HUES48 (cell line): ENCODE measurements at regions not wholly inside any gene's neighbourhood (a gene's known extent, or its start where the extent isn't known, plus 50 kb on each side); places are given as distances from the start of the nearest gene placed in this dataset.
"Not testable (repeated sequence)": the region's sequence is repeated elsewhere in the genome, so short reads cannot be mapped to it uniquely, and the experiment has no call there.

Source experiments
- H3K27ac ChIP-seq: one replicate; pipeline ENCODE4 v1.7.0; 2013; ENCODE audit warnings: low read depth, low read length, inconsistent platforms
- H3K27me3 ChIP-seq: 2 replicates; pipeline ENCODE4 v1.6.1; 2013; ENCODE audit warnings: mild to moderate bottlenecking, low read length; ENCODE audit not compliant: control insufficient read depth, insufficient read depth
- H3K36me3 ChIP-seq: 2 replicates; pipeline ENCODE4 v1.6.1; 2013; ENCODE audit warnings: low read length; ENCODE audit not compliant: control insufficient read depth, insufficient read depth
- H3K4me1 ChIP-seq: 2 replicates; pipeline ENCODE4 v1.6.1; 2013; ENCODE audit warnings: mild to moderate bottlenecking, low read length; ENCODE audit not compliant: control insufficient read depth, insufficient read depth
- H3K4me3 ChIP-seq: 2 replicates; pipeline ENCODE4 v1.5.1; 2013; ENCODE audit warnings: mild to moderate bottlenecking, low read depth, low read length
- H3K9ac ChIP-seq: 2 replicates; pipeline ENCODE4 v1.6.1; 2013; ENCODE audit warnings: mild to moderate bottlenecking, low read depth, low read length, moderate library complexity
- H3K9me3 ChIP-seq: 2 replicates; pipeline ENCODE4 v1.6.1; 2013; ENCODE audit warnings: low read length; ENCODE audit not compliant: control insufficient read depth, insufficient read depth

DNA sequence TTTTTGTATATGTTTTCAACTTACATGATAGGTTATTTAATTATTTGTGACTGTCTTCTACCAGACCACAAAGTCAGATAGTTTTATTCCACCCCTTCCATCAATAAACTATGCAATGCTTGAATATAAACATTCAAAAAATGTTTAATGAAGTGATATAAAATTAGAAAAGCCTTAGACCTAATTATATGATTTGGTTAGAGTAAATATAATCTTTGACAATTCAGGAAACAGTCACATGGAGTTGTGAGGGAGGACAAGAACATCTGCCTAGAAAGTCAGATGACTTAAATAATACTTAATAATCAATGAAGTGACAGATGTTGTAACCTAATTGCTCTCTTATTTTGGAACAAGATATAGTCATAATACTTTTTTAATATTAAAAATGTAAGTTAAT is 710.3 kb downstream of the ZBBX start:
- Histone ChIP-seq H3K9ac (no peak overlapping the region), H3K27ac (no peak overlapping the region), H3K27me3 (no peaks in the 10 kb centered on the region), H3K9me3 (no peaks in the 10 kb centered on the region), H3K4me3 (no peak overlapping the region), H3K36me3 (no peaks in the 10 kb centered on the region), H3K4me1 (no peaks in the 10 kb centered on the region)

DNA sequence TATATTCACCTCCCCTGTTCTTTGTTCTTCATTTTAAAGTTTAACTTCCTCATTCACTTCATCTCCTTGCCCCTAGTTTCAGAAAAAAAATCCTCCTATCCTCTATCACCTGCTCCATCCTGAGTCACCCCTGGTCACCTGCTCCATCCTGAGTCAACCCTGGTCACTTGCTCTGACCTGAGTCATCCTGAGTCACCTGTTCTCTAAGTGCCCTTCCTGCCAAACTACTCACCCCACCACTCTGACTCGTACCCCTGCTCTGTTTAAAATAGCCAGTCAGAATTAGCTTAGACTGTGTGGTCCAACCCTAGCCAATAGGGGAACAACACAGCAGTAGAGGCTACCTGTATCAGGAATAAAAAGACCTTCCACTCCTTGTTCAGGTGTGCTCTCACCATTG is 716.9 kb downstream of the ZBBX start:
- no peak overlapping the region for H3K9ac ChIP-seq

DNA sequence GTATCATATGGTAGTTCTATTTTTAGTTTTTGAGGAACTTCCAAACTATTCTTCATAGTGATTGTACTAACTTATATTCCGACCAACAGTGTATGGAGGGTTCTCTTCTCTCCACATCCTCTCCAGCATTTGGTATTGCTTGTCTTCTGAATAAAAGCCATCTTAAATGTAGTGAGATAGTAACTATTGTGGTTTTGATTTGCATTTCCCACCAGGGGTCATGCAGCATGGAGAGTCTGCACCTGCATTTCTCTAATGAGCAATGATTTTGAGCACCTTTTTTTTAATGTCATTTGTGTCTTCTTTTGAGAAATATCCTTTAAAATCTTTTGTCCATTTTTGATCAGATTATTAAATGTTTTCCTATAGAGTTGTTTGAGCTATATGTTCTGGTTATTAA is 718.5 kb downstream of the ZBBX start:
- no peaks in the 10 kb centered on the region for H3K27me3 ChIP-seq
- no peaks in the 10 kb centered on the region for H3K4me1 ChIP-seq
- H3K27ac ChIP-seq = no peak overlapping the region
- no peak overlapping the region for H3K4me3 ChIP-seq
- no peaks in the 10 kb centered on the region for H3K36me3 ChIP-seq
- no peak overlapping the region for H3K9ac ChIP-seq
- no peaks in the 10 kb centered on the region; the same call in 1 of the 2 replicates for H3K9me3 ChIP-seq

More for the DNA sequence above, 716.9 kb downstream of the ZBBX start:
- H3K27ac ChIP-seq = no peak overlapping the region
- H3K9me3 ChIP-seq = no peaks in the 10 kb centered on the region; the same call in 1 of the 2 replicates
- H3K4me1 ChIP-seq = no peaks in the 10 kb centered on the region
- no peaks in the 10 kb centered on the region for H3K36me3 ChIP-seq
- H3K27me3 ChIP-seq = no peaks in the 10 kb centered on the region
- H3K4me3 ChIP-seq = no peak overlapping the region

DNA sequence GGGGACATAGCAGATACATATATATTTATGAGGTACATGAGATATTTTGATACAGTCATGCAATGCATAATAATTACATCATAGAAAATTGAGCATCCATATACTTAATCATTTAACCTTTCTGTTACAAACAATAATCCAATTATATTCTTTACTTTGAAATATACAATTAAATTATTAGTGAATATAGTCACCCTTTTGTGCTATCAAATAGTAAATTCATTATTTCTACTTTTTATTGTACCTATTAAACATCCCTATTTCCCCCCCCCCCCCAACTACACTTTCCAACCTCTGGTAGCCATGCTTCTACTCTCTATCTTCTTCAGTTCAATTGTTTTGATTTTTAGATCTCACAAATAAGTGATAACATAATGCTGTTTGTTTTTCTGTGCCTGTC is 719.1 kb downstream of the ZBBX start:
- H3K4me1 ChIP-seq = no peaks in the 10 kb centered on the region

DNA sequence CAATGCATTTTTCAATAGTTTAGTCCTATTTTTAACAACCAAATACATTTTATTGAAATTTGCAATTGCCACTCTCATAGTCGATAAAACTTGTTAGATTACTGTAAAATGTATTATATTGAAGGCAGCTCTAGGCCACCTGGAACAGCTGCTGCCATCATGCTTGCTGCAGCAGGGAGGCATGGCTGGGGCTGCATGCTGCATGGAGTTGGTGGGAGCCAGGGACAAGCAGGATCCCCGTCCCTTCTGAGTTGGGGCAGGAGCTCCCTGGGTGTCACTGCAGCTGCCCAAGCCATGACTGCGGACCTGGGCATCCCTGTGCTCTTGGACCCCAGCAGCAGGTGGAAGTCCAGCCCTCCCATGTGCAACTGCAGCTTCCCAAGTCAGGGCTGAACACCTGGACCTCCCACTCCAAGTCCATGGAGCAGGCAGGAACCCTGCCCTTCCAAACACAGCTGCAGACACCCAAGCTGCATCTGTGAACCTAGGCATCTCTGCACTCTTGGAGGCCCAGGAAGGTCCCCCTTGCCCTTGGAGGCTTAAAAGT is 742.0 kb downstream of the ZBBX start:
- no peaks in the 10 kb centered on the region for H3K27me3 ChIP-seq

More for the DNA sequence above, 719.1 kb downstream of the ZBBX start:
- Histone ChIP-seq H3K9me3 (no peaks in the 10 kb centered on the region; the same call in 1 of the 2 replicates), H3K27ac (no peak overlapping the region), H3K27me3 (no peaks in the 10 kb centered on the region), H3K9ac (no peak overlapping the region), H3K4me3 (no peak overlapping the region), H3K36me3 (no peaks in the 10 kb centered on the region)

DNA sequence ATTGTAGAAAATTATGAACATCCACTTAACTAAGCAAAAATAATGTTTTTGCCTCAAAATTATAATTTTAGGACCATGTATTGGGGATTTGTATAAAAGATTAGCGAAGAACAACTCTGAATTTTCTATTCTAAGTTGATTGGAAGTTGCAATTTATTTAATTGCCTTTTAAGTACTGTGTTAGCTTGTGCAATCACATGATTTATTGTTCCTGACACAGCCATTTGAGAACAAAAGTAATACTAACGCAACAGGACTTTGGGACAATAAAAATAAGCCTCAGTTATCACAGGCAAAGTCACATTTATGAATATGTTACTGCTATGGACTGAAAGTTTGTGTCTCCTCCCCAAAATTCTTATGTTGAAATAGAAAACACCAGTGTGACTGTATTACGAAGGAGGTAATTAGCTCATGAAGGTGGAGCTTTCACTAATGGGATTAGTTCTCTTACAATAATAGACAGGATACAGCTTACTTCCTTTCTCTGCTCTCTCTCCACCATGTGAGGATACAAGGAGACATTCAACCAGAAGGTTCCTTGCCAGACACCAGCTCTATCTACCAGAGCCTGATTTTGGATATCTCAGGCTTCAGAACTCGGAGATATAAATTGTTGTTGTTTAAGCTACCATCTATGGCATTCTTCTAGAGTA is 745.9 kb downstream of the ZBBX start:
- H3K9me3 ChIP-seq = no peaks in the 10 kb centered on the region
- no peaks in the 10 kb centered on the region for H3K27me3 ChIP-seq
- H3K27ac ChIP-seq = no peak overlapping the region

More for the DNA sequence above, 742.0 kb downstream of the ZBBX start:
- no peak overlapping the region for H3K9ac ChIP-seq
- no peaks in the 10 kb centered on the region for H3K4me1 ChIP-seq
- no peak overlapping the region for H3K27ac ChIP-seq
- no peaks in the 10 kb centered on the region for H3K9me3 ChIP-seq
- no peaks in the 10 kb centered on the region for H3K36me3 ChIP-seq
- no peak overlapping the region for H3K4me3 ChIP-seq

DNA sequence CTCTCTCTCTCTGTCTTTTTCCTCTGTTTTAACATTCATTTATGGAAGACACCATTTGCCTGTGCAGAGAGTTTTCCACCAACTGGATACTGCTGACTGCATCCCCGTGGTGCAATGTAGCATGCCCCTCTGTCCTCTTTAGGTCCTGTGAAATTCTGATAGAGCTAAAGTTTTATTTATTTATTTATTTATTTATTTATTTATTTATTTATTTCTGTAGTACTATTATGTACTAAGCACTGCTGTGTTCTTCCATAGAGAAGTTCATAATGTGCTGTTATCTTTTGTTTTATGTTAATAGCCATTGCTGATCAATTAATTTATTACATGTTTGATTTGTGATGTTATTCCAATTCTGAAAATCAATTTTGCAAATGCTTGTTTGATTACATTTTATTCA is 749.9 kb downstream of the ZBBX start:
- no peaks in the 10 kb centered on the region for H3K27me3 ChIP-seq
- no peak overlapping the region for H3K27ac ChIP-seq
- no peaks in the 10 kb centered on the region for H3K9me3 ChIP-seq
- H3K36me3 ChIP-seq = no peaks in the 10 kb centered on the region
- no peak overlapping the region for H3K4me3 ChIP-seq
- H3K4me1 ChIP-seq = no peaks in the 10 kb centered on the region
- H3K9ac ChIP-seq = no peak overlapping the region

More for the DNA sequence above, 745.9 kb downstream of the ZBBX start:
- no peaks in the 10 kb centered on the region for H3K36me3 ChIP-seq
- H3K4me1 ChIP-seq = no peaks in the 10 kb centered on the region
- H3K4me3 ChIP-seq = no peak overlapping the region
- no peak overlapping the region for H3K9ac ChIP-seq

DNA sequence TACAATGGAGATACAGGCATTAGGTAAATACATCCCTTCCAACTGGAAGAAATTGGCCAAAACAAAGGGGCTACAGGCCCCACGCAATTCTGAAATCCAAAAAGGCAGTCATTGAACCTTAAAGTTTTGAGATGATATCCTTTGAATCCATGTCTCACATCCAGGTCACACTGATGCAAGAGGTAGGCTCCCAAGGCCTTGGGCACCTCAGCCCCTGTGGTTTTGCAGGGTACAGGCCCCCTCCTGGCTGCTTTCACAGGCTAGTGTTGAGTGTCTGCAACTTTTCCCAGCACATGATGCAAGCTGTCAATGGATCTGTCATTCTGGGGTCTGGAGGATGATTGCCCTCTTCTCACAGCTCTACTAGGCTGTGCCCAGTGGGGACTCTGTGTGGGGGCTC is 766.7 kb downstream of the ZBBX start:
- Histone ChIP-seq H3K27ac (no peak overlapping the region), H3K4me1 (peaks cover 18% of the 10 kb centered on the region), H3K9me3 (peaks cover 5% of the 10 kb centered on the region), H3K27me3 (no peaks in the 10 kb centered on the region), H3K4me3 (no peak overlapping the region), H3K9ac (no peak overlapping the region), H3K36me3 (no peaks in the 10 kb centered on the region)

DNA sequence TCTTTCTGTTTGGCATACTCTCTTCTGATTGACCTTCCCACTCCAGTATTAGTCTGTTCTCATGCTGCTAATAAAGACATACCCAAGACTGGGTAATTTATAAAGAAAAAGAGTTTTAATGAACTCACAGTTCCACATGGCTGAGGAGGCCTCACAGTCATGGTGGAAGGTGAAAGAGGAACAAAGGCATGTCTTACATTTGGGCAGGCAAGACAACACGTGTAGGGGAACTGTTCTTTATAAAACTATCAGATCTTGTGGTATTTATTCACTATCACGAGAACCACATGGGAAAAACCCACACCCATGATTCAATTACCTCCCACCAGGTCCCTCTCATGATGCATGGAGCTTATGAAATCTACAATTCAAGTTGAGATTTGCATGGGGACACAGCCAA is 767.3 kb downstream of the ZBBX start:
- peaks cover 18% of the 10 kb centered on the region for H3K4me1 ChIP-seq
- not testable (repeated sequence) for H3K9me3 ChIP-seq, H3K9ac ChIP-seq, H3K4me3 ChIP-seq, H3K27me3 ChIP-seq, H3K36me3 ChIP-seq, H3K27ac ChIP-seq

DNA sequence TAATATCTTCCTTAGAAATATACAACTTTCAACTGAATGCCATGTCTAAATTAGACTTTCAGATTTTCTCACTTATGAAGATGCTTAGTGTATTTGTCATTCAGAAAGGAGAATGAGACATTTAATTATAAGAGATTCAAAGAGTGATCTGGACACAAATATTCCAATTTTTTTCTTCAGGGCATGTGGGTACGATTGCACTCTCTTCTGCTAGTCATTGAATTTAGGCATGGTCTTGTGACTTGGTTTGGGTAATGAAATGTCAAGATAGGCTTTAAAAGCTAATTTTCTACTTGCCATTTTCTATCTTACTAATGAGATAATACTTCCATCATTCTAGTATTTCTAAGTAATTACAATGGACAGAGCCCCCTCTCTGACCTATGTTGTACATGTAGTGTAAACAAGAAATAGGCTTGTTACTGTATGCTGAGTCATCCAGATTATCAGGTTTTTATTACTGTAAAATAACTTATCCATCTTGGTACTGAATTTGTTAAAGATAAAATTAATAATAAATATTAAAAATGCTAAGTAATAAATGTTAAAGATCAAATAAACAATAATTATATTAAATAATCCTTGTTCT is 770.8 kb upstream of the BCHE start:
- no peaks in the 10 kb centered on the region for H3K9me3 ChIP-seq

DNA sequence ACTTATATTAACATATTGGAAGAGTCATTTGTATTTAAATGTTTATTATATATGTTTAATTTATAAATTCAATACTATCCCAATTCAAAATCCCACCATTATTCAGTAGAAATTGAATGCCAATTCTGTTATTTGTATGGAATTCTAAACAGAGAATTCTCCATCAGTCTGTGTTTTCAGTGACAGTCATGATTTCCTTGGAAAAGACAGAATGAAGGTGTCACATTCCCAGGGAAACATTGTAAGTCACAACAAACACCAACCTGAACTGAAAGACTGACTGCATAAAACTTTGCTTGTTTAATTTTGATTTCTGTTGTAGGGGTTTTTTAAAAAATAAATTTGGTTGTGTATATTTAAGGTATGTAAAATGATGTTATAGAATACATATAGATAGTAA is 769.8 kb upstream of the BCHE start:
- H3K27me3 ChIP-seq = no peaks in the 10 kb centered on the region
- no peaks in the 10 kb centered on the region for H3K9me3 ChIP-seq
- H3K4me1 ChIP-seq = peaks cover 17% of the 10 kb centered on the region
- no peaks in the 10 kb centered on the region for H3K36me3 ChIP-seq
- H3K27ac ChIP-seq = no peak overlapping the region
- no peak overlapping the region for H3K4me3 ChIP-seq
- H3K9ac ChIP-seq = no peak overlapping the region

More for the DNA sequence above, 770.8 kb upstream of the BCHE start:
- Histone ChIP-seq H3K9ac (no peak overlapping the region), H3K4me3 (no peak overlapping the region), H3K27me3 (no peaks in the 10 kb centered on the region), H3K4me1 (peaks cover 17% of the 10 kb centered on the region), H3K36me3 (no peaks in the 10 kb centered on the region), H3K27ac (no peak overlapping the region)
